KMS-11 (cell line): ENCODE measurements at regions not wholly inside any gene's neighbourhood (a gene's known extent, or its start where the extent isn't known, plus 50 kb on each side); places are given as distances from the start of the nearest gene placed in this dataset.
"Not testable (repeated sequence)": the region's sequence is repeated elsewhere in the genome, so short reads cannot be mapped to it uniquely, and the experiment has no call there.

Source experiments
- H2AFZ ChIP-seq: fragments of 200-600 bp; sonication (generic); 2 replicates; pipeline ENCODE4 v1.6.1; 2016; ENCODE audit warnings: antibody characterized with exemption, mixed run types, low read depth
- H3K27ac ChIP-seq: fragments of 200-600 bp; sonication (generic); 2 replicates; pipeline ENCODE4 v1.6.1; 2016; ENCODE audit warnings: mild to moderate bottlenecking, mixed run types
- H3K27me3 ChIP-seq: fragments of 200-600 bp; sonication (generic); 2 replicates; pipeline ENCODE4 v1.6.1; 2017; ENCODE audit warnings: mild to moderate bottlenecking, low read depth, mixed run types, moderate library complexity; ENCODE audit not compliant: insufficient read depth
- H3K36me3 ChIP-seq: fragments of 200-600 bp; sonication (generic); 2 replicates; pipeline ENCODE4 v1.6.1; 2017; ENCODE audit warnings: mild to moderate bottlenecking, mixed run types; ENCODE audit not compliant: insufficient read depth
- H3K4me1 ChIP-seq: fragments of 200-600 bp; sonication (generic); 2 replicates; pipeline ENCODE4 v1.6.1; 2016; ENCODE audit warnings: mild to moderate bottlenecking, low read depth, mixed run types; ENCODE audit not compliant: poor library complexity, severe bottlenecking
- H3K4me2 ChIP-seq: fragments of 200-600 bp; sonication (generic); 2 replicates; pipeline ENCODE4 v1.7.0; 2016; ENCODE audit warnings: mild to moderate bottlenecking, mixed run types
- H3K4me3 ChIP-seq: fragments of 200-600 bp; sonication (generic); IDR thresholded peaks from 2 replicates; pipeline ENCODE4 v1.6.1; 2017; ENCODE audit warnings: low read depth, low read length, mixed read lengths; ENCODE audit not compliant: insufficient read depth
- H3K79me2 ChIP-seq: fragments of 200-600 bp; sonication (generic); 2 replicates; pipeline ENCODE4 v1.6.1; 2016; ENCODE audit warnings: low read depth, mixed run types; ENCODE audit not compliant: insufficient read depth
- H3K9ac ChIP-seq: fragments of 200-600 bp; sonication (generic); 2 replicates; pipeline ENCODE4 v1.6.1; 2016; ENCODE audit warnings: mild to moderate bottlenecking, mixed run types
- H4K20me1 ChIP-seq: fragments of 200-600 bp; sonication (generic); 2 replicates; pipeline ENCODE4 v1.6.1; 2016; ENCODE audit warnings: mild to moderate bottlenecking, mixed run types; ENCODE audit not compliant: insufficient read depth
- CTCF ChIP-seq: fragments of 200-600 bp; sonication (generic); conservative IDR thresholded peaks from 2 replicates; pipeline ENCODE4 v1.6.1; 2017; ENCODE audit warnings: low read depth, mild to moderate bottlenecking, antibody characterized with exemption, low read length, moderate library complexity, mixed read lengths

GRCh38 chr16:86229866-86230656 lies 280.3 kb upstream of the FOXF1 start:
- no peak overlapping the region for H3K9ac ChIP-seq
- H3K4me1 ChIP-seq, result no peaks in the 10 kb centered on the region
- no peaks in the 10 kb centered on the region for H4K20me1 ChIP-seq
- H3K79me2 ChIP-seq, result no peaks in the 10 kb centered on the region
- H3K36me3 ChIP-seq, result no peaks in the 10 kb centered on the region
- peaks cover 9% of the 10 kb centered on the region; the same call in 1 of the 2 replicates for H3K27me3 ChIP-seq
- TF ChIP-seq CTCF, result no peak
- H3K27ac ChIP-seq, result no peak overlapping the region
- H3K4me3 ChIP-seq, result no peak overlapping the region
- no peak overlapping the region for H2AFZ ChIP-seq
- no peak overlapping the region for H3K4me2 ChIP-seq

GRCh38 chr16:86231321-86231995 lies 278.9 kb upstream of the FOXF1 start:
- Histone ChIP-seq H3K4me3 (no peak overlapping the region), H3K27ac (no peak overlapping the region), H3K79me2 (no peaks in the 10 kb centered on the region), H4K20me1 (no peaks in the 10 kb centered on the region), H3K36me3 (no peaks in the 10 kb centered on the region), H3K4me1 (no peaks in the 10 kb centered on the region), H3K27me3 (peaks cover 9% of the 10 kb centered on the region; the same call in 1 of the 2 replicates), H3K9ac (no peak overlapping the region), H2AFZ (no peak overlapping the region), H3K4me2 (no peak overlapping the region)
- TF ChIP-seq CTCF, result no peak

GRCh38 chr16:86231996-86232350 lies 278.4 kb upstream of the FOXF1 start:
- Histone ChIP-seq H3K4me2 (no peak overlapping the region), H3K27ac (no peak overlapping the region), H3K4me3 (no peak overlapping the region), H3K9ac (no peak overlapping the region), H3K27me3 (peaks cover 9% of the 10 kb centered on the region; the same call in 1 of the 2 replicates), H3K79me2 (no peaks in the 10 kb centered on the region), H2AFZ (no peak overlapping the region), H3K4me1 (no peaks in the 10 kb centered on the region), H4K20me1 (no peaks in the 10 kb centered on the region), H3K36me3 (no peaks in the 10 kb centered on the region)
- TF ChIP-seq CTCF, result no peak

GRCh38 chr16:86232496-86232895 lies 277.8 kb upstream of the FOXF1 start:
- H3K4me1 ChIP-seq, result no peaks in the 10 kb centered on the region
- H4K20me1 ChIP-seq, result no peaks in the 10 kb centered on the region
- no peak overlapping the region for H3K4me2 ChIP-seq
- TF ChIP-seq CTCF, result no peak
- no peak overlapping the region for H3K27ac ChIP-seq
- no peak overlapping the region for H2AFZ ChIP-seq
- no peak overlapping the region for H3K4me3 ChIP-seq
- H3K79me2 ChIP-seq, result no peaks in the 10 kb centered on the region
- H3K9ac ChIP-seq, result no peak overlapping the region
- no peaks in the 10 kb centered on the region for H3K36me3 ChIP-seq
- peaks cover 9% of the 10 kb centered on the region; the same call in 1 of the 2 replicates for H3K27me3 ChIP-seq

GRCh38 chr16:86233506-86233905 lies 276.8 kb upstream of the FOXF1 start:
- not testable (repeated sequence) for H3K4me2 ChIP-seq, H3K79me2 ChIP-seq, H3K27ac ChIP-seq, H2AFZ ChIP-seq, H3K9ac ChIP-seq, H3K36me3 ChIP-seq, H3K27me3 ChIP-seq, H3K4me1 ChIP-seq, H4K20me1 ChIP-seq, H3K4me3 ChIP-seq
